ENCODE measurements at regions not wholly inside any gene's neighbourhood (a gene's known extent, or its start where the extent isn't known, plus 50 kb on each side); places are given as distances from the start of the nearest gene placed in this dataset.

DNA sequence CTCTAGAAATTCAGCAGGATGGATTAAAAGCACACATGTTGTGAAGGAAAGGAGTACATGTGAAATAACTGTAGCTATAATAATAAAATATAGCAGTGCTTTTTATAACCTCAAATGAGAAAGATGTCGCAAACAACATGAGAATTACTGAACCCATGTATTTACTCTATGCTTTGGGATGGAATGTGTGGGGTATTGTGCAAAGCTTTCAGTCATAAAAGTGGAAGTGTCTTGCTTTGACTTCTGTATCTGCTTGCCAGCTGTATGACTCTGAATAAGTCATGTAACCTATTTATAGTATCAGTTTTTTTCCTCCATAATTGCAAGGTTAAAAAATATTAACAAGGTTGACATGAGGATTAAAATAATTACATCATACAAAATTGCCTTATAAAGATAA, 519.3 kb upstream of the CADM2 start:
- WGBS, 2 experiments (ENCODE audit: insufficient coverage in 1 of 2, insufficient read length in 1 of 2): 80 to 92% methylated on average over 1 of the region's 1 CpG
- H3K9me3 Mint-ChIP-seq: no peaks in the 10 kb centered on the region
- Histone ChIP-seq H3K4me1 (ENCODE audit: control insufficient read depth, insufficient read depth, low read length) (no peaks in the 10 kb centered on the region), H3K9ac (ENCODE audit: extremely low read depth, low read length, poor library complexity, severe bottlenecking) (no peak overlapping the region), H3K4me3 (ENCODE audit: low read length) (no peak overlapping the region), H3K36me3 (ENCODE audit: control insufficient read depth, insufficient read depth, low read length) (no peaks in the 10 kb centered on the region), H3K27ac (ENCODE audit: low read depth, low read length) (no peak overlapping the region), H3K9me3 (ENCODE audit: control insufficient read depth, low read length) (no peaks in the 10 kb centered on the region), H3K27me3 (ENCODE audit: control insufficient read depth, insufficient read depth, low read length, poor library complexity, severe bottlenecking) (no peaks in the 10 kb centered on the region)
- H3K27ac Mint-ChIP-seq: no peak overlapping the region
- no peaks in the 10 kb centered on the region for H3K36me3 Mint-ChIP-seq (ENCODE audit: low read depth)
- H3K4me3 Mint-ChIP-seq: no peak overlapping the region
- DNase-seq: no peak
- no peaks in the 10 kb centered on the region for H3K27me3 Mint-ChIP-seq (ENCODE audit: insufficient read depth)
- TF ChIP-seq, protein P1, sequence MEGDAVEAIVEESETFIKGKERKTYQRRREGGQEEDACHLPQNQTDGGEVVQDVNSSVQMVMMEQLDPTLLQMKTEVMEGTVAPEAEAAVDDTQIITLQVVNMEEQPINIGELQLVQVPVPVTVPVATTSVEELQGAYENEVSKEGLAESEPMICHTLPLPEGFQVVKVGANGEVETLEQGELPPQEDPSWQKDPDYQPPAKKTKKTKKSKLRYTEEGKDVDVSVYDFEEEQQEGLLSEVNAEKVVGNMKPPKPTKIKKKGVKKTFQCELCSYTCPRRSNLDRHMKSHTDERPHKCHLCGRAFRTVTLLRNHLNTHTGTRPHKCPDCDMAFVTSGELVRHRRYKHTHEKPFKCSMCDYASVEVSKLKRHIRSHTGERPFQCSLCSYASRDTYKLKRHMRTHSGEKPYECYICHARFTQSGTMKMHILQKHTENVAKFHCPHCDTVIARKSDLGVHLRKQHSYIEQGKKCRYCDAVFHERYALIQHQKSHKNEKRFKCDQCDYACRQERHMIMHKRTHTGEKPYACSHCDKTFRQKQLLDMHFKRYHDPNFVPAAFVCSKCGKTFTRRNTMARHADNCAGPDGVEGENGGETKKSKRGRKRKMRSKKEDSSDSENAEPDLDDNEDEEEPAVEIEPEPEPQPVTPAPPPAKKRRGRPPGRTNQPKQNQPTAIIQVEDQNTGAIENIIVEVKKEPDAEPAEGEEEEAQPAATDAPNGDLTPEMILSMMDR (conservative IDR thresholded peaks at IDR 0.05): no peak
- no peaks in the 10 kb centered on the region for H3K4me1 Mint-ChIP-seq

- Histone ChIP-seq H3K9ac (ENCODE audit: extremely low read depth, low read length, poor library complexity, severe bottlenecking) (no peak overlapping the region), H3K9me3 (ENCODE audit: control insufficient read depth, low read length) (no peaks in the 10 kb centered on the region), H3K36me3 (ENCODE audit: control insufficient read depth, insufficient read depth, low read length) (no peaks in the 10 kb centered on the region), H3K27me3 (ENCODE audit: control insufficient read depth, insufficient read depth, low read length, poor library complexity, severe bottlenecking) (no peaks in the 10 kb centered on the region), H3K4me3 (ENCODE audit: low read length) (no peak overlapping the region), H3K27ac (ENCODE audit: low read depth, low read length) (peak overlapping the region; percentile 32), H3K4me1 (ENCODE audit: control insufficient read depth, insufficient read depth, low read length) (no peaks in the 10 kb centered on the region)
- H3K36me3 Mint-ChIP-seq (ENCODE audit: low read depth): no peaks in the 10 kb centered on the region
- TF ChIP-seq, protein P1 (conservative IDR thresholded peaks at IDR 0.05): no peak
- peak; percentile 57 for DNase-seq
- 80 to 90% methylated on average over 2 to 11 of the region's 11 CpGs for WGBS, 2 experiments (ENCODE audit: insufficient coverage in 1 of 2, insufficient read length in 1 of 2)
- no peaks in the 10 kb centered on the region for H3K4me1 Mint-ChIP-seq
- H3K4me3 Mint-ChIP-seq: no peak overlapping the region
- no peaks in the 10 kb centered on the region for H3K9me3 Mint-ChIP-seq
- H3K27ac Mint-ChIP-seq: no peak overlapping the region
- no peaks in the 10 kb centered on the region for H3K27me3 Mint-ChIP-seq (ENCODE audit: insufficient read depth)
Measured at GRCh38 chr3:84440291-84440690, 518.5 kb upstream of the CADM2 start.

DNA sequence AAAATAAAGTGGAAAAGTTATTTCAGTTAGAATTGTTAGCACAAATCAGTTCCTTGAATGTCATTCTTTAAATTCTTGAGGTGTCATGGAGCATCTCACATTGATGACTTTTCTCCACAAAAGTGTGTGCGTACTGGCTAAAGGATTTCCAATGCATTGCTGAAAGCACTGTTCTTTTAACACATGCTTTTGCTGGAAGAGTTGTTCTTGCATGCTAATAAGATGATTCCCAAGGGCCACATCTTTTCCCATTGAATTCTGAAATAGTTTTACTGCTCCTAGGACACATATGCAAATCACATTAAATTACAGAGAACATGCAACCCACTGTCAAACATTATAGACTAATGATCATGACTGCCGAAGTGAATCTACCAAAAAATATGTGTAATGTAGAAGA, 516.3 kb upstream of the CADM2 start:
- Histone ChIP-seq H3K9ac (ENCODE audit: extremely low read depth, low read length, poor library complexity, severe bottlenecking) (no peak overlapping the region), H3K36me3 (ENCODE audit: control insufficient read depth, insufficient read depth, low read length) (no peaks in the 10 kb centered on the region), H3K27me3 (ENCODE audit: control insufficient read depth, insufficient read depth, low read length, poor library complexity, severe bottlenecking) (no peaks in the 10 kb centered on the region), H3K4me3 (ENCODE audit: low read length) (no peak overlapping the region), H3K4me1 (ENCODE audit: control insufficient read depth, insufficient read depth, low read length) (no peaks in the 10 kb centered on the region), H3K9me3 (ENCODE audit: control insufficient read depth, low read length) (no peaks in the 10 kb centered on the region), H3K27ac (ENCODE audit: low read depth, low read length) (peak overlapping the region; percentile 4)
- H3K27ac Mint-ChIP-seq: no peak overlapping the region
- WGBS, 2 experiments (ENCODE audit: insufficient coverage in 1 of 2, insufficient read length in 1 of 2): 64 to 94% methylated on average over 1 to 2 of the region's 2 CpGs
- no peaks in the 10 kb centered on the region for H3K27me3 Mint-ChIP-seq (ENCODE audit: insufficient read depth)
- H3K9me3 Mint-ChIP-seq: no peaks in the 10 kb centered on the region
- no peaks in the 10 kb centered on the region for H3K36me3 Mint-ChIP-seq (ENCODE audit: low read depth)
- H3K4me1 Mint-ChIP-seq: no peaks in the 10 kb centered on the region
- no peak overlapping the region for H3K4me3 Mint-ChIP-seq
- no peak for DNase-seq
- TF ChIP-seq, protein P1 (conservative IDR thresholded peaks at IDR 0.05): no peak

All from endodermal cell (in vitro differentiated cells).